ENCODE measurements at regions not wholly inside any gene's neighbourhood (a gene's known extent, or its start where the extent isn't known, plus 50 kb on each side); places are given as distances from the start of the nearest gene placed in this dataset.
A peak's percentile ranks its signal among the peaks of the same experiment; 100 is the strongest.

- Histone ChIP-seq H3F3A (ENCODE audit: low read depth) (no peaks in the 10 kb centered on the region), H3K27me3 (ENCODE audit: insufficient read depth, low read length, poor library complexity, severe bottlenecking) (no peaks in the 10 kb centered on the region), H3K36me3 (ENCODE audit: insufficient read depth, low read length) (no peaks in the 10 kb centered on the region), H2AFZ (ENCODE audit: low read length) (no peak overlapping the region), H3K9me3 (ENCODE audit: insufficient read depth, low read depth, low read length) (no peaks in the 10 kb centered on the region), H3K4me1 (ENCODE audit: insufficient read depth, low read length, poor library complexity, severe bottlenecking) (no peaks in the 10 kb centered on the region), H4K20me1 (ENCODE audit: insufficient read depth, low read length, poor library complexity, severe bottlenecking) (no peaks in the 10 kb centered on the region), H3K4me2 (ENCODE audit: low read depth, low read length, poor library complexity, severe bottlenecking) (no peak overlapping the region), H3K9ac (ENCODE audit: low read depth, low read length, poor library complexity, severe bottlenecking) (no peak overlapping the region), H3K9me2 (replicated peaks; ENCODE audit: low read depth, low read length) (no peaks in the 10 kb centered on the region), H3K4me3 (ENCODE audit: low read length, poor library complexity, severe bottlenecking) (no peak overlapping the region), H3K79me2 (ENCODE audit: insufficient read depth, low read length) (no peaks in the 10 kb centered on the region)
- TF ChIP-seq CTCF (conservative IDR thresholded peaks at IDR 0.05; ENCODE audit: low read length) (no peak), EZH2phosphoT487 (IDR thresholded peaks at IDR 0.05; ENCODE audit: borderline replicate concordance) (no peak)
Measured at GRCh38 chr10:23611308-23612029, 172.6 kb downstream of the OTUD1 start.

GRCh38 chr10:23613900-23614299 is 175.0 kb downstream of the OTUD1 start:
- H3F3A ChIP-seq (ENCODE audit: low read depth) = no peaks in the 10 kb centered on the region
- H2AFZ ChIP-seq (ENCODE audit: low read length) = peak overlapping the region; percentile 50; the same call in 1 of the 2 replicates

GRCh38 chr10:23614483-23614882 is 175.6 kb downstream of the OTUD1 start:
- Histone ChIP-seq H3K9me2 (replicated peaks; ENCODE audit: low read depth, low read length) (no peaks in the 10 kb centered on the region), H3K79me2 (ENCODE audit: insufficient read depth, low read length) (no peaks in the 10 kb centered on the region), H3K4me1 (ENCODE audit: insufficient read depth, low read length, poor library complexity, severe bottlenecking) (no peaks in the 10 kb centered on the region), H2AFZ (ENCODE audit: low read length) (peak overlapping the region; percentile 50), H3F3A (ENCODE audit: low read depth) (no peaks in the 10 kb centered on the region), H3K36me3 (ENCODE audit: insufficient read depth, low read length) (no peaks in the 10 kb centered on the region), H3K27me3 (ENCODE audit: insufficient read depth, low read length, poor library complexity, severe bottlenecking) (no peaks in the 10 kb centered on the region), H3K9ac (ENCODE audit: low read depth, low read length, poor library complexity, severe bottlenecking) (no peak overlapping the region), H4K20me1 (ENCODE audit: insufficient read depth, low read length, poor library complexity, severe bottlenecking) (no peaks in the 10 kb centered on the region), H3K4me3 (ENCODE audit: low read length, poor library complexity, severe bottlenecking) (no peak overlapping the region), H3K4me2 (ENCODE audit: low read depth, low read length, poor library complexity, severe bottlenecking) (no peak overlapping the region), H3K9me3 (ENCODE audit: insufficient read depth, low read depth, low read length) (no peaks in the 10 kb centered on the region)
- no peak for TF ChIP-seq EZH2phosphoT487 (IDR thresholded peaks at IDR 0.05; ENCODE audit: borderline replicate concordance)
- TF ChIP-seq CTCF (conservative IDR thresholded peaks at IDR 0.05; ENCODE audit: low read length) = no peak

More at GRCh38 chr10:23613900-23614299, 175.0 kb downstream of the OTUD1 start:
- Histone ChIP-seq H3K36me3 (ENCODE audit: insufficient read depth, low read length) (no peaks in the 10 kb centered on the region), H3K9me2 (replicated peaks; ENCODE audit: low read depth, low read length) (no peaks in the 10 kb centered on the region), H3K9me3 (ENCODE audit: insufficient read depth, low read depth, low read length) (no peaks in the 10 kb centered on the region), H3K4me3 (ENCODE audit: low read length, poor library complexity, severe bottlenecking) (no peak overlapping the region), H3K79me2 (ENCODE audit: insufficient read depth, low read length) (no peaks in the 10 kb centered on the region), H3K4me2 (ENCODE audit: low read depth, low read length, poor library complexity, severe bottlenecking) (no peak overlapping the region), H4K20me1 (ENCODE audit: insufficient read depth, low read length, poor library complexity, severe bottlenecking) (no peaks in the 10 kb centered on the region), H3K9ac (ENCODE audit: low read depth, low read length, poor library complexity, severe bottlenecking) (no peak overlapping the region), H3K4me1 (ENCODE audit: insufficient read depth, low read length, poor library complexity, severe bottlenecking) (no peaks in the 10 kb centered on the region), H3K27me3 (ENCODE audit: insufficient read depth, low read length, poor library complexity, severe bottlenecking) (no peaks in the 10 kb centered on the region)
- no peak for TF ChIP-seq CTCF (conservative IDR thresholded peaks at IDR 0.05; ENCODE audit: low read length)
- no peak for TF ChIP-seq EZH2phosphoT487 (IDR thresholded peaks at IDR 0.05; ENCODE audit: borderline replicate concordance)
